OCI-LY3 (cell line): ENCODE measurements at regions not wholly inside any gene's neighbourhood (a gene's known extent, or its start where the extent isn't known, plus 50 kb on each side); places are given as distances from the start of the nearest gene placed in this dataset.

Experiments
- H2AFZ ChIP-seq: fragments of 200-600, 300-600 bp; shearing (Covaris generic); 2 replicates; pipeline ENCODE4 v1.6.0; 2014; ENCODE audit warnings: antibody characterized with exemption, low read depth, low read length
- H3K27ac ChIP-seq: fragments of 200-600, 300-600 bp; sonication (generic); 2 replicates; pipeline ENCODE4 v1.5.1; 2014; ENCODE audit warnings: mild to moderate bottlenecking, low read length, moderate library complexity, mixed read lengths
- H3K27me3 ChIP-seq: fragments of 200-600, 300-600 bp; sonication (generic); 2 replicates; pipeline ENCODE4 v1.6.1; 2014; ENCODE audit warnings: low read depth, low read length, mixed read lengths
- H3K36me3 ChIP-seq: fragments of 200-600, 300-600 bp; sonication (generic); replicated peaks from 2 replicates; pipeline ENCODE3; 2014; ENCODE audit warnings: low read depth, low read length, mixed read lengths
- H3K4me1 ChIP-seq: fragments of 300-600, 200-600 bp; sonication (generic); 2 replicates; pipeline ENCODE4 v1.6.1; 2014; ENCODE audit warnings: low read length, mixed read lengths
- H3K4me2 ChIP-seq: fragments of 200-600, 300-600 bp; sonication (generic); 2 replicates; pipeline ENCODE4 v1.6.1; 2014; ENCODE audit warnings: low read length, mixed read lengths
- H3K4me3 ChIP-seq: fragments of 300-600, 200-600 bp; sonication (generic); 2 replicates; pipeline ENCODE4 v1.5.1; 2014; ENCODE audit warnings: antibody characterized with exemption, mild to moderate bottlenecking, low read length, moderate library complexity
- H3K79me2 ChIP-seq: fragments of 300-600, 200-600 bp; shearing (Covaris generic); 2 replicates; pipeline ENCODE4 v1.6.1; 2014; ENCODE audit warnings: mild to moderate bottlenecking, low read length, mixed read lengths
- H3K9ac ChIP-seq: fragments of 300-600, 200-600 bp; shearing (Covaris generic); 2 replicates; pipeline ENCODE4 v1.6.0; 2014; ENCODE audit warnings: mild to moderate bottlenecking, low read length, moderate library complexity
- H3K9me3 ChIP-seq: fragments of 200-600, 300-600 bp; shearing (Covaris generic); 2 replicates; pipeline ENCODE4 v1.6.1; 2014; ENCODE audit warnings: low read length, mixed read lengths; ENCODE audit not compliant: insufficient read depth
- H4K20me1 ChIP-seq: fragments of 200-600, 300-600 bp; sonication (generic); 2 replicates; pipeline ENCODE4 v1.6.1; 2016; ENCODE audit warnings: low read length, mixed read lengths; ENCODE audit not compliant: insufficient read depth
- CTCF ChIP-seq: fragments of 200-600, 300-600 bp; sonication (generic); IDR thresholded peaks from 2 replicates; pipeline ENCODE4 v1.5.1; 2014; ENCODE audit warnings: antibody characterized with exemption, low read length, low read depth
- EZH2phosphoT487 ChIP-seq: fragments of 200-600 bp; shearing (Covaris generic); IDR thresholded peaks from 2 replicates; pipeline ENCODE4 v1.6.1; 2018; ENCODE audit warnings: antibody characterized with exemption, mixed run types, low read depth

DNA sequence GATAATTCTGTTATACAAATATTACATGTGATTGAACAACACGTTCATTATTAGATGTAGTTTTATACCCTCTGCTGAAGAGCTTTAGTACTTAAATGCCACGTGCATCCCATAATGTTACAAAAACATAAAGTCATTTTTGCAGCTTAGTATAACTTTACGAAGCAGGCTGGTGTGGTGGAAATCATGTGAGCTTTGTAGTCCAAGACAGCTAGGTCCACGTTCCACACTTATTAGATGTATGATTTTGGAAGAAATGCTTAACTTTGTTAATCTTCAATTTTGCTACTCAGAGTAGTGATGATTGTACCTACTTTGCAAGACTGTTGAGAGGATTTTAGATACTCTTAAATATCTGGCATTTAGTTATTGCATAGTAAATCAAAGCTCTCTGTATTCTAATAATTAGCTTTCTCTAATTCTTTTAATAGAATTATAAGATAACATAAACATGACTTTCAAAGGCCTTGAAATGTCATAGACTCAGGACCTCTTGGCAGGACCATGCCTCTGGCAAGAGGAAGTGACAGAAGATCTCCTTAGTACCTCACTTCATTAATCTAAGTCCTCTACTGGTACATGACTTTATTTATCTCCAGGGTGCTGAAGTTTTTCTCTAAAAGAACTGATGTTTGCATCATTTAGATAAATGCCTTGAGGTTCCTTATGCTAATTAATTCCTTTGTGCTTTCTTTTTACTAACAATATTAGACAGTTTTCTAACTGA, 153.7 kb downstream of the PCDH20 start:
- Histone ChIP-seq H3K27me3 (no peaks in the 10 kb centered on the region), H3K4me1 (peaks cover 14% of the 10 kb centered on the region), H2AFZ (no peak overlapping the region), H3K27ac (no peak overlapping the region), H3K9ac (no peak overlapping the region), H3K4me3 (no peak overlapping the region), H3K9me3 (no peaks in the 10 kb centered on the region), H3K4me2 (no peak overlapping the region), H3K36me3 (no peaks in the 10 kb centered on the region), H3K79me2 (no peaks in the 10 kb centered on the region), H4K20me1 (no peaks in the 10 kb centered on the region)
- TF ChIP-seq CTCF, result no peak
- no peak for TF ChIP-seq EZH2phosphoT487

GRCh38 chr13:61258185-61258584, 157.5 kb downstream of the PCDH20 start:
- H3K4me3 ChIP-seq, result no peak overlapping the region
- peaks cover 36% of the 10 kb centered on the region for H3K4me1 ChIP-seq
- H3K4me2 ChIP-seq, result peak overlapping the region; percentile 4; the same call in 1 of the 2 replicates
- H4K20me1 ChIP-seq, result no peaks in the 10 kb centered on the region
- H3K79me2 ChIP-seq, result no peaks in the 10 kb centered on the region
- no peak overlapping the region for H3K27ac ChIP-seq
- 0 out of 2 replicates have a peak overlapping the region, but pooled peaks have one; percentile 12 for H2AFZ ChIP-seq
- H3K9ac ChIP-seq, result no peak overlapping the region
- no peak for TF ChIP-seq CTCF
- no peak for TF ChIP-seq EZH2phosphoT487
- H3K9me3 ChIP-seq, result no peaks in the 10 kb centered on the region
- no peaks in the 10 kb centered on the region for H3K27me3 ChIP-seq
- peaks cover 10% of the 10 kb centered on the region for H3K36me3 ChIP-seq

- H3K9me3 ChIP-seq, result no peaks in the 10 kb centered on the region
- peak overlapping the region; percentile 96 for H3K27ac ChIP-seq
- no peak overlapping the region for H3K4me2 ChIP-seq
- no peak overlapping the region for H3K4me3 ChIP-seq
- peaks cover 54% of the 10 kb centered on the region for H3K4me1 ChIP-seq
- no peak overlapping the region for H2AFZ ChIP-seq
- H4K20me1 ChIP-seq, result no peaks in the 10 kb centered on the region
- no peaks in the 10 kb centered on the region for H3K27me3 ChIP-seq
- no peak overlapping the region for H3K9ac ChIP-seq
- H3K79me2 ChIP-seq, result no peaks in the 10 kb centered on the region
- TF ChIP-seq CTCF, result peak; percentile 24
- no peak for TF ChIP-seq EZH2phosphoT487
- H3K36me3 ChIP-seq, result peaks cover 26% of the 10 kb centered on the region
Observed at GRCh38 chr13:61255040-61255796, 160.4 kb downstream of the PCDH20 start.
